IMR-90 (cell line): ENCODE measurements at regions not wholly inside any gene's neighbourhood (a gene's known extent, or its start where the extent isn't known, plus 50 kb on each side); places are given as distances from the start of the nearest gene placed in this dataset.

Experiments
- ATAC-seq: fragments of 200-7000 bp; cut with Tn5 transposase; 2 replicates; pipeline ENCODE4 v1.9.1; 2020; ENCODE audit warnings: low read depth, mild to moderate bottlenecking, moderate library complexity
- BruUV-seq: library from RNA; stranded (reverse); fragments of 400-500 nt; replicated peaks from 2 replicates; lab custom pipeline; 2021; lab: Mats Ljungman, UMichigan
- CTCF ChIA-PET: fragments of 300-600 bp; formaldehyde crosslinking; extraction: SDS; loops from one replicate; lab custom pipeline; 2021; ENCODE audit warnings: antibody characterized with exemption; lab: Yijun Ruan, JAX
- POLR2A ChIA-PET: fragments of 300-600 bp; sonication (Branson Sonifier 250); formaldehyde crosslinking; loops from one replicate; lab custom pipeline; 2022; ENCODE audit warnings: antibody characterized with exemption; ENCODE audit not compliant: unreplicated experiment; lab: Charles Lee
- DNase-seq: peaks from one replicate; pipeline ENCODE4 v3.0.0; 2013
- H2AFZ ChIP-seq: replicated peaks from 2 replicates; pipeline ENCODE3; 2013; ENCODE audit warnings: low read length, mild to moderate bottlenecking; ENCODE audit not compliant: poor library complexity
- H2AK5ac ChIP-seq: 2 replicates; pipeline ENCODE4 v1.6.1; 2013; ENCODE audit warnings: low read depth, low read length, inconsistent platforms
- H2AK9ac ChIP-seq: replicated peaks from 2 replicates; pipeline ENCODE3; 2013; ENCODE audit warnings: mild to moderate bottlenecking, low read depth, low read length, moderate library complexity; ENCODE audit not compliant: poor library complexity
- H2BK120ac ChIP-seq: 2 replicates; pipeline ENCODE4 v1.6.1; 2013; ENCODE audit warnings: low read depth, low read length, inconsistent platforms
- H2BK15ac ChIP-seq: 3 replicates; pipeline ENCODE4 v1.6.1; 2013; ENCODE audit warnings: low read depth, low read length, inconsistent platforms
- H2BK20ac ChIP-seq: 2 replicates; pipeline ENCODE4 v1.6.1; 2013; ENCODE audit warnings: low read depth, mild to moderate bottlenecking, inconsistent platforms, low read length, moderate library complexity
- H2BK5ac ChIP-seq: 2 replicates; pipeline ENCODE4 v1.6.1; 2013; ENCODE audit warnings: mild to moderate bottlenecking, low read depth, low read length, inconsistent platforms; ENCODE audit not compliant: poor library complexity, severe bottlenecking
- H3K14ac ChIP-seq: replicated peaks from 2 replicates; pipeline ENCODE4 v1.6.1; 2013; ENCODE audit warnings: low read depth, low read length, inconsistent platforms
- H3K18ac ChIP-seq: 2 replicates; pipeline ENCODE4 v1.6.1; 2013; ENCODE audit warnings: low read depth, low read length, control low read depth
- H3K23ac ChIP-seq: 2 replicates; pipeline ENCODE4 v1.6.1; 2013; ENCODE audit warnings: low read depth, low read length, inconsistent platforms
- H3K27ac ChIP-seq: 2 replicates; pipeline ENCODE4 v1.5.1; 2013; ENCODE audit warnings: mild to moderate bottlenecking, control low read depth, low read length; ENCODE audit not compliant: insufficient read depth
- H3K27me3 ChIP-seq: 2 replicates; pipeline ENCODE4 v1.6.1; 2013; ENCODE audit warnings: low read length; ENCODE audit not compliant: control insufficient read depth, insufficient read depth
- H3K36me3 ChIP-seq: 2 replicates; pipeline ENCODE4 v1.6.1; 2013; ENCODE audit warnings: low read length, mixed read lengths; ENCODE audit not compliant: control insufficient read depth, insufficient read depth
- H3K4ac ChIP-seq: 2 replicates; pipeline ENCODE4 v1.6.1; 2013; ENCODE audit warnings: low read depth, low read length, inconsistent platforms
- H3K4me1 ChIP-seq: 2 replicates; pipeline ENCODE4 v1.6.1; 2013; ENCODE audit warnings: low read length, mixed read lengths; ENCODE audit not compliant: control insufficient read depth, insufficient read depth
- H3K4me2 ChIP-seq: 2 replicates; pipeline ENCODE4 v1.6.1; 2013; ENCODE audit warnings: low read depth, mild to moderate bottlenecking, control low read depth, low read length, moderate library complexity
- H3K4me3 ChIP-seq: 2 replicates; pipeline ENCODE4 v1.5.1; 2013; ENCODE audit warnings: low read depth, mild to moderate bottlenecking, control low read depth, low read length, moderate library complexity; ENCODE audit not compliant: insufficient read depth
- H3K56ac ChIP-seq: 2 replicates; pipeline ENCODE4 v1.6.1; 2013; ENCODE audit warnings: low read length, inconsistent platforms; ENCODE audit not compliant: insufficient read depth; ENCODE audit errors: extremely low read depth
- H3K79me1 ChIP-seq, 2 experiments: 2 replicates each; pipeline ENCODE4 v1.6.1; 2013; ENCODE audit warnings: low read length in 2 of 2, inconsistent platforms in 1 of 2, low read depth in 1 of 2
- H3K9ac ChIP-seq: 2 replicates; pipeline ENCODE4 v1.6.1; 2013; ENCODE audit warnings: low read depth, low read length, control low read depth
- H3K9me1 ChIP-seq: 2 replicates; pipeline ENCODE4 v1.6.1; 2013; ENCODE audit warnings: low read length, inconsistent platforms; ENCODE audit not compliant: insufficient read depth
- H3K9me3 ChIP-seq: 2 replicates; pipeline ENCODE4 v1.6.1; 2013; ENCODE audit warnings: low read length; ENCODE audit not compliant: control insufficient read depth, insufficient read depth
- H4K20me1 ChIP-seq: 2 replicates; pipeline ENCODE4 v1.6.1; 2013; ENCODE audit warnings: low read length, inconsistent platforms; ENCODE audit not compliant: insufficient read depth
- H4K5ac ChIP-seq: 2 replicates; pipeline ENCODE4 v1.6.1; 2013; ENCODE audit warnings: mild to moderate bottlenecking, low read depth, low read length, control low read depth
- H4K8ac ChIP-seq, 2 experiments: 2 replicates each; pipeline ENCODE4 v1.6.1; 2013; ENCODE audit warnings: low read depth in 2 of 2, low read length in 2 of 2, control low read depth in 1 of 2, inconsistent platforms in 1 of 2
- H4K91ac ChIP-seq: 2 replicates; pipeline ENCODE4 v1.6.1; 2013; ENCODE audit warnings: low read depth, low read length, inconsistent platforms; ENCODE audit not compliant: insufficient read depth
- BHLHE40 ChIP-seq: fragments of 150-350 bp; IDR thresholded peaks from 2 replicates; pipeline ENCODE4 v1.6.1; 2016; ENCODE audit warnings: mild to moderate bottlenecking, low read depth, low read length
- CEBPB ChIP-seq: IDR thresholded peaks from 2 replicates; pipeline ENCODE4 v1.6.1; 2012; ENCODE audit warnings: low read depth, low read length, improper control_type of control experiment
- CHD1 ChIP-seq: IDR thresholded peaks from 2 replicates; pipeline ENCODE4 v1.6.1; 2012; ENCODE audit warnings: low read depth, low read length, improper control_type of control experiment
- CTCF ChIP-seq: conservative IDR thresholded peaks from 2 replicates; pipeline ENCODE4 v1.5.1; 2012; ENCODE audit warnings: mild to moderate bottlenecking, low read depth, low read length, improper control_type of control experiment
- ELK1 ChIP-seq: fragments of 150-350 bp; IDR thresholded peaks from 2 replicates; pipeline ENCODE4 v1.6.1; 2016; ENCODE audit warnings: low read depth, mild to moderate bottlenecking, low read length, moderate library complexity, borderline replicate concordance
- FOS ChIP-seq: fragments of 150-350 bp; IDR thresholded peaks from 2 replicates; pipeline ENCODE4 v1.6.1; 2016; ENCODE audit warnings: low read depth, low read length
- MAFK ChIP-seq: IDR thresholded peaks from 2 replicates; pipeline ENCODE4 v1.6.1; 2012; ENCODE audit warnings: low read depth, low read length, improper control_type of control experiment
- MAZ ChIP-seq: IDR thresholded peaks from 2 replicates; pipeline ENCODE4 v1.6.1; 2012; ENCODE audit warnings: low read depth, mild to moderate bottlenecking, low read length, improper control_type of control experiment, moderate library complexity, borderline replicate concordance
- MXI1 ChIP-seq: IDR thresholded peaks from 2 replicates; pipeline ENCODE4 v1.6.1; 2012; ENCODE audit warnings: low read depth, mild to moderate bottlenecking, low read length, moderate library complexity, borderline replicate concordance
- NFE2L2 ChIP-seq: fragments of 150-350 bp; IDR thresholded peaks from 2 replicates; pipeline ENCODE4 v1.6.1; 2016; ENCODE audit warnings: low read depth, mild to moderate bottlenecking, low read length
- POLR2A ChIP-seq: IDR thresholded peaks from 2 replicates; pipeline ENCODE4 v1.6.1; 2012; ENCODE audit warnings: mild to moderate bottlenecking, low read depth, low read length
- RAD21 ChIP-seq: IDR thresholded peaks from 2 replicates; pipeline ENCODE4 v1.6.1; 2012; ENCODE audit warnings: low read length, improper control_type of control experiment
- RCOR1 ChIP-seq: IDR thresholded peaks from 2 replicates; pipeline ENCODE4 v1.6.1; 2012; ENCODE audit warnings: mild to moderate bottlenecking, low read length, improper control_type of control experiment; ENCODE audit not compliant: insufficient replicate concordance
- RFX5 ChIP-seq: IDR thresholded peaks from 2 replicates; pipeline ENCODE4 v1.8.0; 2012; ENCODE audit warnings: low read depth, mild to moderate bottlenecking, low read length, moderate library complexity
- SMC3 ChIP-seq: fragments of 150-350 bp; IDR thresholded peaks from 2 replicates; pipeline ENCODE4 v1.6.1; 2016; ENCODE audit warnings: low read depth, mild to moderate bottlenecking, antibody characterized with exemption, low read length, moderate library complexity
- USF2 ChIP-seq: fragments of 150-350 bp; IDR thresholded peaks from 2 replicates; pipeline ENCODE4 v1.6.1; 2017; ENCODE audit warnings: mild to moderate bottlenecking, antibody characterized with exemption, low read length, low read depth
- dilution Hi-C: fragments of 300-500 bp; cut with HindIII; formaldehyde crosslinking; loops from one replicate; pipeline ENCODE4 v1.14.3; 2018; ENCODE audit warnings: low sequenced_read_pairs; ENCODE audit not compliant: unreplicated experiment
- in situ Hi-C: fragments of 300-500 bp; cut with MboI; formaldehyde crosslinking; loops from 3 replicates; pipeline ENCODE4 v1.14.3; 2019; ENCODE audit warnings: low sequenced_read_pairs, inconsistent platforms, mixed read lengths
- intact Hi-C: fragments of 100-400 bp; cut with micrococcal nuclease; formaldehyde crosslinking; loops from 2 replicates; pipeline ENCODE4 v1.10.0; 2022

GRCh38 chr12:53871367-53871766 is 67.3 kb upstream of the HOXC13 start:
- H3K27ac ChIP-seq, result no peak overlapping the region
- H3K4me1 ChIP-seq, result no peaks in the 10 kb centered on the region
- no peak overlapping the region for H4K91ac ChIP-seq
- H4K20me1 ChIP-seq, result no peaks in the 10 kb centered on the region
- no peak overlapping the region for H3K4me2 ChIP-seq
- no peaks in the 10 kb centered on the region for H3K9me1 ChIP-seq
- no peak overlapping the region for H3K4ac ChIP-seq
- no peak overlapping the region for H3K14ac ChIP-seq
- no peak overlapping the region for H3K56ac ChIP-seq
- no peak overlapping the region for H4K8ac ChIP-seq
- no peaks in the 10 kb centered on the region for H3K9me3 ChIP-seq
- dilution Hi-C loops, result no loop called here
- H3K23ac ChIP-seq, result no peak overlapping the region
- ATAC-seq (no peak), DNase-seq (no peak)
- no peak overlapping the region for H2BK20ac ChIP-seq
- H3K79me1 ChIP-seq, result no peaks in the 10 kb centered on the region
- no peak for TF ChIP-seq BHLHE40
- TF ChIP-seq MAZ, result no peak
- TF ChIP-seq FOS, result no peak
- no peak for TF ChIP-seq NFE2L2
- TF ChIP-seq MAFK, result no peak
- no peak for TF ChIP-seq RCOR1
- TF ChIP-seq RFX5, result no peak
- TF ChIP-seq USF2, result no peak
- no peak for TF ChIP-seq CEBPB
- no peak for TF ChIP-seq ELK1
- no peak for TF ChIP-seq CHD1
- no peak for TF ChIP-seq SMC3
- TF ChIP-seq CTCF, result no peak
- TF ChIP-seq RAD21, result no peak
- no peak for TF ChIP-seq MXI1
- TF ChIP-seq POLR2A, result no peak
- H2BK5ac ChIP-seq, result no peak overlapping the region
- H4K5ac ChIP-seq, result no peak overlapping the region
- in situ Hi-C loops, result no loop called here
- H3K36me3 ChIP-seq, result no peaks in the 10 kb centered on the region
- ChIA-PET CTCF (no interaction called here), POLR2A (interaction anchor here (0.7 kb wide), 1 partner anchor 60 kb away, joined by 3 read pairs; no protein-coding TSS in a partner anchor)
- no peak overlapping the region for H2AFZ ChIP-seq
- no peak overlapping the region for H2BK120ac ChIP-seq
- intact Hi-C loops, result no loop called here
- no peak overlapping the region for H2AK5ac ChIP-seq
- no peak overlapping the region for H3K4me3 ChIP-seq
- H3K27me3 ChIP-seq, result peaks cover 6% of the 10 kb centered on the region
- H2BK15ac ChIP-seq, result no peak overlapping the region
- no peak overlapping the region for H3K9ac ChIP-seq
- BruUV-seq, result no TSS peak
- no peak overlapping the region for H2AK9ac ChIP-seq
- H3K18ac ChIP-seq, result no peak overlapping the region
